Fibroblast of pulmonary artery (primary cell): ENCODE measurements at regions not wholly inside any gene's neighbourhood (a gene's known extent, or its start where the extent isn't known, plus 50 kb on each side); places are given as distances from the start of the nearest gene placed in this dataset.

ENCODE experiments used
- DNase-seq: peaks from one replicate; pipeline ENCODE4 v3.0.0-alpha.2; 2010; ENCODE audit warnings: low read depth
- H3K4me3 ChIP-seq: replicated peaks from 2 replicates; pipeline ENCODE4 v1.5.1; 2011; ENCODE audit warnings: low read depth, mild to moderate bottlenecking, control low read depth, low read length, moderate library complexity
- TF ChIP-seq, protein P1 (sequence below): IDR thresholded peaks from 2 replicates; pipeline ENCODE4 v1.5.1; 2011; ENCODE audit warnings: mild to moderate bottlenecking, control low read depth, low read length, inconsistent platforms; ENCODE audit errors: missing control alignments

DNA sequence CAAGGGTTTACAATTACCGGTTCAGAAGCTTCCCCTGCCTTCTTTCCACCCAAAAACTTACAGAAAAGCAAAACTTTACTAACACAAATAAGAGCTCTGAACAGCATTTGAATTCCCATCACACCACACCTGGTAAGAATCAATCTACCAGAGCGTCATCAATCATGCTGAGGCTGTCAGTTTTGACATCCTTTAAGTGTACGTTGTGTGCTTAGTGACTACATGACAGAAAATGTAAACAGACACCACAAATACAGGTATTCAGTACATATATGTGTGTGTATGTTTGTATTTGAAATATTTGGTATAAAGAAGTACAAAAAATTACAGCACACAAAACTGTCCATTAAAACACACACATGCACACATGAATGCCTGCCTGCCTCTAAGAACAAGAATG is 523.5 kb downstream of the TMEM182 start:
- no peak for DNase-seq
- TF ChIP-seq, protein P1, sequence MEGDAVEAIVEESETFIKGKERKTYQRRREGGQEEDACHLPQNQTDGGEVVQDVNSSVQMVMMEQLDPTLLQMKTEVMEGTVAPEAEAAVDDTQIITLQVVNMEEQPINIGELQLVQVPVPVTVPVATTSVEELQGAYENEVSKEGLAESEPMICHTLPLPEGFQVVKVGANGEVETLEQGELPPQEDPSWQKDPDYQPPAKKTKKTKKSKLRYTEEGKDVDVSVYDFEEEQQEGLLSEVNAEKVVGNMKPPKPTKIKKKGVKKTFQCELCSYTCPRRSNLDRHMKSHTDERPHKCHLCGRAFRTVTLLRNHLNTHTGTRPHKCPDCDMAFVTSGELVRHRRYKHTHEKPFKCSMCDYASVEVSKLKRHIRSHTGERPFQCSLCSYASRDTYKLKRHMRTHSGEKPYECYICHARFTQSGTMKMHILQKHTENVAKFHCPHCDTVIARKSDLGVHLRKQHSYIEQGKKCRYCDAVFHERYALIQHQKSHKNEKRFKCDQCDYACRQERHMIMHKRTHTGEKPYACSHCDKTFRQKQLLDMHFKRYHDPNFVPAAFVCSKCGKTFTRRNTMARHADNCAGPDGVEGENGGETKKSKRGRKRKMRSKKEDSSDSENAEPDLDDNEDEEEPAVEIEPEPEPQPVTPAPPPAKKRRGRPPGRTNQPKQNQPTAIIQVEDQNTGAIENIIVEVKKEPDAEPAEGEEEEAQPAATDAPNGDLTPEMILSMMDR, result no peak
- no peak overlapping the region for H3K4me3 ChIP-seq

DNA sequence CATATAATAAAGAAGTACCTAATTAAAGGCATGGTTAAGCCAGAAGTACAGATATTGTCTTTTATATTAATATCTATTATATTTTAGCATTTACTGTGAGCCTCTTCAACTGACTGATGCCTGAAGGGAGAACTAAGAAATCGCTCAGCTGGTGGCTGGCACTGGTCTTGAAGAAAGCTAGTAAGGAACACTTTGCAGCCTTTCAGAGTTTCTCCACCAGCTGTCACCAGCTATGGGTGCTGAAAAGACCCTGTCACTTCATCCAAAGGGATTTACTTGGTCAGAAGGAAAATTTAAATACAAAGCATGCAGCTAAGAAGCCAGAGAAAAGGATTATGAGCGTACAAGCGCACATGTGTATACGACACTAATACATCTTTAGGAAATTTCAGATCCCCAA is 525.9 kb downstream of the TMEM182 start:
- TF ChIP-seq, protein P1, result no peak
- no peak for DNase-seq
- no peak overlapping the region for H3K4me3 ChIP-seq

DNA sequence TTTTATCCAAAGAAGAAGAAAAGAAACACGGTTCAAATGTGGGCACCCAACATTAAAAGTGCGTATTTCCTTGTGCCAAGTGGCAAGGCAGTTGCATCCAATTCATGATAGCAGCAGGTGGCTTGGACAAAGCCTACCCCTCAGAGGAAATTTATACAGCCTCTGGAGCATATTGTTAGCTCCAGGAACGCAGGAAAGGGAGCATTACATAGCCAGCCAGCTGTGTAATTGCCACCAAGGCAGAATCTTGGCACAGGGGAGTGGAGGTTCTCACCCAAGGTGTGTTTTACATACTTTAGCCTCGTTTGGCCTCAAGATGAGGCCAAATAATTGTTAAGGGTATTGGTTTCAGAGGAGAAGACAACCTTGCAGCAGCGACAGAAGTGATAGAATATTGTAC is 526.9 kb downstream of the TMEM182 start:
- no peak overlapping the region for H3K4me3 ChIP-seq
- no peak for DNase-seq
- TF ChIP-seq, protein P1, result no peak

DNA sequence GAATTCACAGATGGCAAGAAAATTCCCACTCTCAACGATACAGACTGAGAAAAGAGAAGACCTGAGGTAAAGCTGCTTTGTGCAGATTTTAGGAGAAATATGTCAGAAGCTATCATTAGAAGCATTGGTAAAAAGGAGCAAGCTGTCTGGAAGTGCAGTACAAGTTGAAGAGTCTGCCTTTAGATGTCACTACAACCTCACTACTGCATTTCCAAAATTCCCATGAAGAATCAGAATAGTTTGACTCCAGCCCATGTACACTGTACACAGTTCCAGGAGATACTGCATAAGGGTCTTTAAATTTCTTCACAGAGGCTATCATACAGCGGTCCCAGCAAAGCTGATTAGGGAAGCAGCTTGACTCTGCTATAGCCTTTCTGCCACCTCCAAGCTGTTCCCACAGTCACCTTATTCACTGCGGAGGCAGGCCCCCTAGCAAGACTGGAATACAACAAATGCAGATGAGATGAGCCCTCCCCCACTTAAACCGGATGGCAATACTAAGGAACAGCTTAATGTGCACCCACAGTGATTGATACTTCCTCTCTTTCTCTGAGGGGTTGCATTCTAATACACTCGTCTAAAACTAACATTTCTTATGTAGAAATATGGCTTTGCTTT is 527.4 kb downstream of the TMEM182 start:
- TF ChIP-seq, protein P1, result no peak
- H3K4me3 ChIP-seq, result no peak overlapping the region
- DNase-seq, result no peak

DNA sequence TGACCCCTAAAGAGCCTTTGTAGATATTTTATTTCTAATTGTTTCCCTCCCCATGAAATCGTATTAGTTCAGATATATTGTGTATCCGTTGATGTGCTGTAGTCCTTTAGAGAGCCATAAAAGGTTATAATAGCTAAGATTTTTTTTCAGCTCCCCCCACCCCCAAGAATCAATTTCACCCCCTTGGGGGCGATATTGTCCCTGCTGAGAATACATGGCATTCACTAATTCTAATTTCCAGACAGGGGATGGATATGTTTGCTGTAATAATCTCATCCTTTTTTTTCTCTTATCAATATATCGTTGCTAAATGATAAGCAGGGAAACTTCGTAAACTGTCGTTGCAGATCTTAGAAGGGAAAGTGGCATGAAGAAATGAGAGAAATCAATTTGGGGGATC is 530.7 kb downstream of the TMEM182 start:
- no peak overlapping the region for H3K4me3 ChIP-seq
- DNase-seq, result no peak
- TF ChIP-seq, protein P1, result no peak

- no peak for DNase-seq
Measured at GRCh38 chr2:103293067-103293741, 531.4 kb downstream of the TMEM182 start.

More at GRCh38 chr2:103293067-103293741, 531.4 kb downstream of the TMEM182 start:
- TF ChIP-seq, protein P1, result no peak
- H3K4me3 ChIP-seq, result no peak overlapping the region
